ENCODE measurements at regions not wholly inside any gene's neighbourhood (a gene's known extent, or its start where the extent isn't known, plus 50 kb on each side); places are given as distances from the start of the nearest gene placed in this dataset.

DNA sequence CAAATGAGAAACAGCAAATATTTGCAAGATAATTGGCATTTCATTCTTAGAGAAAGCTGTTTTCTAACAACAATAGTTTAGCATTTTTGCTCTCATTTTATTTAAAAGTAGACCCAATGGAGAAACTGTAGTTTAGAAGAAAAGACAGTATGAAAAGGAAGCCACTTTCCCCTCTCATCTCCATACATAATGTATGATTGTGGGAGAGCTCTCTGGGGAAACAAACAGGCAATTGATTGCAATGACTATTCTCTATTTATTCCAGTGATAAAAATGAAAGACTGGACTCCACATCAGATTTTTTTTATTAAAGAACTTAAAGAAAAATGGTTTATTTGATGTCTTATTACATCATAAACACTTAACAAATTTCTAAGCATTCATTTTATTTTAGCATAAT lies 116.8 kb upstream of the SASH1 start:
- DNase-seq, result no peak

DNA sequence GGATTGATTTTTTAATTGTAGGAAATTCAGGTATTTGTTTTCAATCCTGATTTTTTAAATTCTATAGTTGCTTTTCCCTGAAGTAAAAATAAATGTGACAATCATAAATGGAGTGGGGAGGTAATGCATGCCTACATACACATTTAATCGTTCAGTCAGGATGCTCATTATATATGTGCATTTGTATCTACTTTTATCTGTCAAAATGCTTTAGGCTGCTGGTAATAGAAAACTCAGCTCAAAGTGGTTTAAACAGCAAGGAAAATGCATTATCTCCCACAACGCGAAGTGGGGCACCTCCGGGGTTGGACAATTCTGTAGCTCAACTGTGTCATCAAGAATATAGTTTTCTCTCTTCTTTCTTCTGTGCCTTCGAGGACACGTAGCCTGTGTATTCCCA lies 116.4 kb upstream of the SASH1 start:
- no peak for DNase-seq

- peak; percentile 56 for DNase-seq
Observed at GRCh38 chr6:148231572-148231971, 111.1 kb upstream of the SASH1 start.

DNA sequence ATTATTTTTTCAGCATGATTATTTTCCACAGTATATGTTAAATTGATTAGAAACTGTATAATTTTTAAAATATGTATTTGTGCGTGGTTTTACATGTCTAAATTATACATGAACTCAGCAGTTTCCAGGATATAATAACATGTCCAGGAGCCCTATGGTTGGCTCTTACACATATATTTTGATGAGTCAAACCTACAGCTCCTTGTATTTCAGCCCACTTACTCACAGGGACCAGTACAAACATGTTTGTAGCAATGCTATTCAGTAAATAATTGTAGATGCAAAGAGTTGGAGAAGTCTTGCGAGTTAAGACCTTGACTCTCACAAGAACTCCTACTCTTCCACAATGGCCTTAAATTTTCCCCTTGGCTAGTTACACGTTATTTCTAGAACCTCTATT lies 107.2 kb upstream of the SASH1 start:
- DNase-seq, result peak; percentile 14

DNA sequence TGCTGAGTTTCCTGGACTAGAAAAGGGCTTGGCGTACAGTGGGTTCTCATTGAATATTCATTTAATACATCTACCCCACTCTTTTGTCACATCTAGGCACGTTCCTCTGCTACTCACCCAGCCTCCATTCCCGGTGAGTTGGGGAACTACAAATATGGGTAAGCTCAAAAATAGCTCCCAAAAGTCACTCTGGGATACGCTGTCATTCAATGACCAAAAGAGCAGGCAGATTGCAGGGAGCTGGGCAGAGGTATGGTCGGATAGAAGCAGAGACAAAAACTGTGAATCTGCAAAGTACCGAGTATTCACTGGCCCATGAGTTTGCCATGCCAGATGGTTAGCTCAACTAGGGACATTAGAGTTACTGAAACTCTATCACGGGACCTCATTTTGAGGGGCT lies 103.9 kb upstream of the SASH1 start:
- no peak for DNase-seq

GRCh38 chr6:148239215-148239614 lies 103.4 kb upstream of the SASH1 start:
- no peak for DNase-seq

DNA sequence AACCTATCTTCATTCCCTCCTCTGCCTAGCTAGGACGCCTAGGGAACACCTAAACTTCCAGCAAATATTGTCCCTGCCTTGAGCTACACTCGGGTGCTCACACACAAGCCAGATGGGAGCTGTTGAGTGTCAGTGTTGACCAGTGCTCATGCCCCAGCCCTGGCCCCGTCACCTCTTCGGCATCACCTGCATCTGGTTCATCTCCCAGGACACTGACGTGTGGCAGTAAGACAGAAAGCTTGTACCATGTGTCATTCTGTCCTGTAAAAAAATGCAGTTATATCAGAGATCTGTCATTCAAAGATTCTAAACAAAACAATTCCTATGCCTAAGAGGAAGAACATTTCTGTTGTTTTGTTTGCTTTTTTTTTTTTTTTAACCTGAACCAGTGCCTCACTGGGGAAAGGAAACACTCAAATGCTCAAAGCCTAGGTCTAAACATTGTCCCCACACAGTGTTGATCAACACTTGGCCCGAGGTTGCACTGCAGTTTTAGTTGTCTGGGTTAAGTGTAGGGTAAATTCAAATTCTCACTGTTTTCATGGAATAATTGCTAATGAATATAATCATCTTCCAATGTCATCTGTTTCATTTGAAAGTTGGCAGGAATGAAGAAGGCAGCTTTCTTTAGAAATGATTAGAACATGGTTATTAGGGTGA lies 102.7 kb upstream of the SASH1 start:
- DNase-seq, result no peak

- DNase-seq, result no peak
Observed at GRCh38 chr6:148240461-148240840, 102.2 kb upstream of the SASH1 start.

- DNase-seq, result no peak
Observed at GRCh38 chr6:148240861-148241477, 101.7 kb upstream of the SASH1 start.

DNA sequence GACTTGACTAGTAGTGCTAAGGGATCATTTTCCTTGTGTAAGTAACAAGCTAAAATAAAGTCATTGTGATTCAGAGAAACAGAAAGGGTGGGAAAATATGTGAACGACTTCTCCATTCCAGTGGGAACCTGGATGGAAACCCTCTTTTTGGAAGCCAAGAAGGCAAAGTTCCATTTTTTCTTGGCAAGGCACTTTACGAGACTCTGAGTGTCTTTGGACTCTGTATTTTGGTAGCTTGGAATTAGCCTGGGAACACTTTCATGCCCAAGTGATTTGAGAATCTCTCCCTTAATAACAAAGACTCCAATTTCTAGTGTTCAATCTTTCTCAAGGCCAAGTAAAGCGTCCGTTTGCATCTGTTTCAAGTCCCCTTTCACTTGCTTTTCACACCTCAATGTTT lies 100.5 kb upstream of the SASH1 start:
- DNase-seq, result no peak

GRCh38 chr6:148244217-148244935 lies 98.3 kb upstream of the SASH1 start:
- no peak for DNase-seq

DNA sequence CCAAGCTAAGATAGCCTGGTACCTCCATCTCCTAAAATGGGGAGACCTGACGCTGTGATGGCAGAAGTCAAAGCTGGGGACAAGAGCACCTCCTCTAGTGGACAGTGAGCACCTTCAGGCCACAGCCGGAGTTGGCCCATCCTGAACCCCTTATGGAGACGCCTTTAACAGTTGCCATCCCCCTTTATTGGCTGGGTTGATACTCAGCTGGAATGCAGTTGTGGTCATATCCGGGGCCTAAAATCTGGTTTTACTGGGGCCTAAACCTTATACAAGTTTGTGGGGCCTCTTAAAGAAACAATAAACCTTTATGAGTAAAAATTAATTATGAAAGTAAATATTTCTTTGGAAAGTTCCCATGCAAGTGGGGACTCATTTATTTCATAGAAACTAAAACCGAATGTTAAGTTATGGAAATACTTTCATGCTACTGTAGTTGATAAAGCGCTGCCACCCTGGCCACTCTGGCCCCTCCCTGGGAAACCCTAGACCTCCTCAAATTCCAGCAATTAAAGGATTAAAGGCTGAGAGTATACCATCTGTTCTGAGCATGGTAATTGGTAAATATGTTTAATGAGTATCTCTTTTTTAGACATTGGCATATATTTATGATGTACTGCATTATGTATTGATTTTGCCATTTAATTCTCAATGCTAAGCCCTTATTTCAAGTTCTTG lies 95.1 kb upstream of the SASH1 start:
- DNase-seq, result no peak

- DNase-seq, result no peak
Observed at GRCh38 chr6:148249160-148249559, 93.5 kb upstream of the SASH1 start.

GRCh38 chr6:148249679-148250375 lies 92.8 kb upstream of the SASH1 start:
- no peak for DNase-seq

GRCh38 chr6:148250975-148251685 lies 91.5 kb upstream of the SASH1 start:
- DNase-seq, result peak; percentile 71

GRCh38 chr6:148251891-148252290 lies 90.7 kb upstream of the SASH1 start:
- peak; percentile 73 for DNase-seq

- no peak for DNase-seq
Observed at GRCh38 chr6:148257810-148258209, 84.8 kb upstream of the SASH1 start.

- DNase-seq, result no peak
Observed at GRCh38 chr6:148258868-148259267, 83.8 kb upstream of the SASH1 start.

DNA sequence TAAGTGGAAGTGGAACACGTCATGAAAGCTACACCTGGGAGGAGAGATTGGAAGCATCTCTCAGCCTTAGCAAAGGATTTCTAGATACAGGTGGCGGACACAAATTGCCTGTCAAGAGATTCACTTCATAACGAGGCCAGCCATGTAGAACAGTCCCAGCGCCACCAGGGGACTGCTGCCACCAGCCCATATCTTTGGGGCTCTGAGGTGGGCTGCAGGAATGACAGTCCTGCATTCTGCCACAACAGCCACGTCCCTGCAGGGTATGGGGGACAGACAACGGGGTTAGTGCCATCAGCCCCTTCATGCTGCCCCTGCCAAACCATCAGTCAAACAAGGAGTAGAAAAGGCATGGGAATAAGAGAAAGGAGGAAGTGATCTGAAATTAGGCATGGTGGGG lies 81.2 kb upstream of the SASH1 start:
- no peak for DNase-seq

DNA sequence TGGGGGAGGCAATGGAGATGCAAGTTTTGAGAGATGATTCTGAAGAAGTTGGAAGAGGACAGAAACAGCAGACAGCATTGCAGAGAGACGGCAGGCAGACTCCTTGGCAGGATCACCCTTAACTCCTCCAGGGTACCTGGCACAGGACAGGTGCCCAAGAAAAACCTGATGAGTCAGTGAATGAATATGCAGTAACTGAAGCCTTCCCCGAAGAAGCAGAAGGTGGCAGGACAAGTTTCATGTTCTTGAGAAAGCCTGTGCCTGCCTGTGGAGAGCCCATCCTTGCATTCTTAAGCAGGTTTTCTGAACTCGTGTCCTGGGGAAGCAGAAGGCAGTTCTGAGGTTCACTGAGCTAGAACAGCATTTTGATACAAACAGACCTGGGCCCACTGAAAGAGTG lies 79.6 kb upstream of the SASH1 start:
- no peak for DNase-seq

DNA sequence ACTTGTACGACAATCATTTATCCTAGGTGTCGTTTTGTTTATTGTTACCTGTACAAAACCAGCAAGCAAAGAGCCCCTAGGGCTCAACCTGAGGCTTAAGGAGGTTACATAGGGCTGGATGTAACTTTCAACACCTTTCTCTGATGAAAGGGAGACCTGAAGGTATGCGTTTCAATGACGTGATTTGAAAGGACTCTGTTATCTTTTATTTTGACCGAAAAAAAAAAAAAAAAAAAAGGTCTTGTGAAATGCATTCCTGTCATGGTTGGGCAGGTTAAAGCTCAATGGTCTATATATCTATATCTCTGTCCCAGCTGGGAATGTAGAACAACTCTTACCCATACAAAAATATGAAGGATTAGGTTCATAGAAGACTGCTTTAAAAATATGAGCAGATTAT lies 78.7 kb upstream of the SASH1 start:
- DNase-seq, result no peak

DNA sequence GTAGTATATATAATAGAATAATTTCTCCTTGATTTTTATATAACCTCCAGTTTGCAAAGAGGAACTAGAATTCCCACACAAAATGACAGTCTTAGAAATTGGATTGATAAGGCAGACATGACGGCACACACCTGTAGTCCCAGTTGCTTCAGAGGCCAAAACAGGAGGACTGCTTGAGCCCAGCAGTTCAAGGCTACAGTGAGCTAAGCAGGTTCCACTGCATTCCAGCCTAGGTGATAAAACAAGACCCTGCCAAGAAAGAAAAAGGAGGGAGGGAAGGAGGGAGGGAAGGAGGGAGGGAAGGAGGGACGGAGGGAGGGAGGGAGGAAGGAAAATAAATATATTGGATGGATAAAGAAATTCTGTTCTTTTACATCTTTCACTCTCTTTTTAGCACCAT lies 77.6 kb upstream of the SASH1 start:
- no peak for DNase-seq

GRCh38 chr6:148269386-148269785 lies 73.3 kb upstream of the SASH1 start:
- DNase-seq, result no peak

All from HCEC 1CT (cell line).